NCI-H1436 treated with DMSO at 0.1 percent for 48 hours (cell line): ENCODE measurements at regions not wholly inside any gene's neighbourhood (a gene's known extent, or its start where the extent isn't known, plus 50 kb on each side); places are given as distances from the start of the nearest gene placed in this dataset.

Source experiments
- DNase-seq: peaks from one replicate; lab custom pipeline; 2025; lab: John Stamatoyannopoulos, UW

DNA sequence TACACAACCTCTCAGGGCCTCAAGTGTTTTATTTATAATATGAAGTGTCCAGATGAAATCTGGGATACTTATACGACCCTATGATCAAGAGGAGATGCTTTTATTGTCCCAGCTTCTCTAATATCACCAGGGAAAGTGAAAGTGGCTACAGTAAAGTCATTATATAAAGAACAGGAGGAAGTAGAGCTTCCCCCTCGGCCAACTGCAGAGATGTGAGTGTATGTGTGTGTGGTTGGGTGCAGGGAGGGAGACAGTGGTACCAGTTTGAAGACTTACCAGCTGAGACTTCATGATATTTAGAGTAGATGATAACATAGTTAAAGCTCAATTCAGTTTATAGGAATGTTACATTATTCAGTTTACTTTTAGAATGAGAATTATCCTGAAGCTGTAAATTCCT, 373.6 kb upstream of the DDI1 start:
- no peak for DNase-seq

DNA sequence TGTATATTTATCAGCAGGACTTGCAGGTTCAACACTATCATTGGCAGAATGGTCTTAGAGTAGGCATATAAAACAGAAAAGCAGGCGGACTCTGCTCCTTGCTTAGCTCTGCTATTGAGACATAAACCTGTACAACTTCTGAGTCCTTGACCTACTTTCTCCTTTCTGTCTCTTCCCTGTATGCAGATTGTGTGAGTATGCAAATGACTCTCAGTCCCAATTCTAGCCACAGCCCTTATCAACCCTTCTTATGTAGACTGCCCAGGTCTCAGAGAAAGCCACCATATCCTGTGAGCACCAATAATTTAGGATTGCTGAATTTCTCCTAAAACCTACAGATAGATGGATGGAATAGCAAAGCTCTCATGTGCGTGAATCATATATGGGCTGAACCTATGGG, 367.6 kb upstream of the DDI1 start:
- no peak for DNase-seq

DNA sequence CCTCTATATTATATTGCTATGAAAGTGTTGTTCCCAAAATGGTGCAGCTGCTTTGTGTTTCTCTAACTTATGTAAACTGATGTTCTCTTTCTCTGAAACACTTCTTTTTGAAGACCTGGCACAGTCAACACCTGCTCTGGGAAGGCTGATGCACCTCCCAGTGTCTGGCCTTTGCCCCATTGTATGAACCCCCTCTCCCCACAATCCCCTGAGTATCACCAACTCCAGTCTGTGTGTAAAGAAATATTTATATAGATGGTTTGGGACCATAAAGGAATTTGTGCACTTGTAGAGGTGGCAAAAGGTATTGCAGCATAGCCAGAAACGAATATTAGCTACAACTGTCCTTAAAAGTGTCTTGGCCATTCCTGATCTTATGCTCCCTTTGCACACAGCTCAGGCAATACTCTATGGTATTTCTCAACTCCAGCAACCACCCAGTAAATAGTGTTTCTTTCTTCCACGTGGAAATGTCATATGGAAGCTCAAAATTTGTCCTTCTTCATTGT, 365.2 kb upstream of the DDI1 start:
- DNase-seq: no peak

DNA sequence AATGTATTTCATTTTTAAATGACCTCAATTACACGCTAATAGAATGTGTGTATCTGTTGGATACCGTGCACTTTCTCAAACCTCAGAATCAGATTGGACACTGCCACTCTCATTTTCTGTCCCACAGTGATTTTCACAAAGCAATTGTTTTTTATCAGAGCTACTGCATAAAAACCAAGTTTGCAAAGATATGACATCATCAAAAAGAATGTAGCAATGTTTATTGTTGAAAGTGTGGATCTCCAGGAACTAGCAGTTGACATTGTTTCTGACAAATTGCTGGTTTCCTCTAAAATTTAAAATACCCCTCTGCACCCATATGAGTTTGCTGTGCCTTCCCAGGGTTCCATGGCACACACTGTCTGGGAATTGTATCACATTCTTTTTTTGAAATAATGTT, 362.7 kb upstream of the DDI1 start:
- no peak for DNase-seq

DNA sequence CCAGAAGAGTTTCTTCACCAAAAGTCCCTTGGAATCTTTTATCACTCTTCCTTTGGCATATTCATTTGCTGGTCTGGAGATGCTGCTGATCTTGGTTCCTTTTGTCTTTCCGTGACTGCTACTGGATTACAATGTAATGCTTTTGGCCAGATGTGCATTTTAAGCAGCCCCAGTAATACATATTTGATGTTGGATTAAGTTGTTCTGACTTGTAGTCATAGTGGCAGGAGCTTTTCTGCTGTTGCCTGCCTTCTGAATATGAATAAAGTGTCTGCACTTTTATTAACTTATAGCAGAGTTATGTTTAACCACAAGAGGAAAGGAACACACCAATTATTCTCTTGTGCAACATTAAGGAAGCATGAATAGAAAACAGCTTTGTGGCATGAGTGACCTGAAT, 360.0 kb upstream of the DDI1 start:
- DNase-seq: no peak

DNA sequence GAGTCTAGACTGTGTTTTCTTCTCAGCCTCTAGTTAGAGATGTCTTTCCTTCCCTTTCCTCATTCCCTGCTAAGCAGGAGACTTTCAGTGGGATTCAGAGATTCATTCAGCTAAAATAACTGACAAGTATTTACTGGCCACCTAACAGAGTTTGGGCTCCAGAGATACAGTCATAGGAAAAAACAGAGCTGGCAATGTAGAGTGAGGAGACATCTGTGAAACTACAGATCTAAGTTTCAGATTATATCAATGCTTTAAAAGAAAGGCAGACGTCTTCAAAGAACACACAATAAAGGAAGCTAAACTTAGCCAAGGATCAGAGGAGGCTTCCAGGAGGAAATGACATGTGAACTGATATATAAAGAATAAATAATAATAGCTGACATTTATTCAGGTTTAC, 355.6 kb upstream of the DDI1 start:
- DNase-seq: no peak

DNA sequence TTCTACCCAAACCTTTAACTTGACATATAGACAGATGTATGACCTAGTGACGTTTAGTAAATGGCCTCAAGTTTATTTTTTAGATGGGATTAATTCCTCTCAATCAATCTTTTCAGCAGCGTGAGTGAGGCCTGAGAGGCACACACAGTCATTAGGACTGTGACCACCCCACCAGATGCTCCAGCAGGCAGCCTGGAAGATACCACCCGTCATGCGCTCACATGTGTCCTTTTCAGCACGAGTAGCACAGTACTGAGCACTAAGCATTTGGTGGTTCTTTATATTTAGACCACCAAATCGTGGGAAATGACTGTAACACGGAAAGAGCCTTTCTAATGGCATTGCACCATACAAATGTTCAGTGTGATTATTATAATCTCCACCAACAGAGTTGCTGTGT, 354.6 kb upstream of the DDI1 start:
- DNase-seq: no peak

DNA sequence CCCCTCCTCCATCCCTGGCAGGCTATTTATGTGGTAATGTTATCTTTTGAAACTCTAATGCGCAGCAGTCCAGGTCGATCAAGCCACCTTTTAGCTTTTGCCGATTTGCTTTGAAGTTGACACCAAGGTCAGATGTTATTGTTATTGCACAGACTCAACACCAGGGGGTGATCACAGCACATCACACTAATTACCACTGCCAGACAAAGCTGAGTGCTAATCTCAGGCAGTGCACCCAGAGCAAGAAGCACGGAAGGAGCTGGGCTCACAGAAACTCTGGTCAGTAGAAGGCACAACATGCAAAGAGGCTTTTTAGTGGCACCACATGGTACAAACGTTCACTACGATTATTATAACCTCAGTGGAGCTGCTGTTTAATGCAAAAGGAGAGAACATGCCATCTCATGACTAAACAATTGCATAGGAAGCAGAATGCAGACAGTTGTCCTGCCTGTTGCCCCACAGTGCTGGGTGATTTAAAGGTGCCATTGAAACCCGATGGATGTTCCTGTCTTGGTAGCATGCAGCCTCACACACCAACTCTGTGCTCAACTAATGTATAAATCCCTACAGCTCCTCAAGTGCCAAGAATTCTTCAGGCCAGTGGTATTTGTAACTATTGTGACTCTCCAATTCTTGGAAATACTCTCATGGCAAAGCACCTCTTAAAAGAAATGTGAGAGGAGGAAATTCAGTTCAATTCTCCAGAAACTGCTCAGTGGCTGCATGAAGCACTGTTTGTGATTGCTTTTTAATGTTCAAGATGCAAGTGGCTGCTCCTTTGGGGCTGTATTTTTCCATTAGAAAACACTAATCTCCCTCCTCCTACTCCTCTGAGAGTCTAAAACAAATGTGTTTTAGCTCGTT, 353.9 kb upstream of the DDI1 start:
- no peak for DNase-seq

DNA sequence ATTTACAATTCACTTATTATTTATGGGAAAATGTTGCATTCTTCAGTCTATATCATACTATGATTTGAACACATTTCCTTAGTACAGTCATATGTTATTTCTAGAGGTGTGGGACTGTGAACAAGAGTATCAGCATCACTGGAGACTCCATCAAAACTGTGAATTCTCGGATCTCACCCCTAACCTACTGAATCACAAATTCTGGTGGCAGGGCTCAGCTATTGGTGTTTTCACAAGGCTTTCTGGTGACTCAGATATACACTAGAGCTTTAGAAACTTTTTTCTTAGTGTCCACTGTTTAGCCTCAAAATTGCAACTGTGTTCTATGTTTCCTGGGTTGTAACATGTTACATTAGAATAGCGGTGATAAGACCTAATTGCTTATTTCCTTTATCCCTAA, 352.9 kb upstream of the DDI1 start:
- DNase-seq: no peak

DNA sequence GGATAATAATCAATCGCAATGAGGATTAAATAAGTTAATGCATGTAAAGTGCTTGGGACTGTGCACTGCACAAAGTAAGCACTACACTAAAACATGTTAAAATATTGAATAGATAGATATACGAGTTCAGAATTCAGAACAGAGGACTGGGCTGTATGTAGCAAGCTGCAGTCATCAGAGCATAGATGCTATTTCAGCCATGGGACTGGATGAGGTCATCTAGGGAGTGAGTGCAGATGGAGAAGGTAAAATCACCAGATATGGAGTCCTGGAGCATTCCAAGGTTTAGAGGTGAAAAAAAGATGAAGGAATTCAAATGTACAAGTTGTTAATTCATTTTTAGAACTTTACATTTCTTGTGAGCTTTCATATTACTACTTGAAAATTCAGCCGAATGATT, 347.5 kb upstream of the DDI1 start:
- DNase-seq: no peak

DNA sequence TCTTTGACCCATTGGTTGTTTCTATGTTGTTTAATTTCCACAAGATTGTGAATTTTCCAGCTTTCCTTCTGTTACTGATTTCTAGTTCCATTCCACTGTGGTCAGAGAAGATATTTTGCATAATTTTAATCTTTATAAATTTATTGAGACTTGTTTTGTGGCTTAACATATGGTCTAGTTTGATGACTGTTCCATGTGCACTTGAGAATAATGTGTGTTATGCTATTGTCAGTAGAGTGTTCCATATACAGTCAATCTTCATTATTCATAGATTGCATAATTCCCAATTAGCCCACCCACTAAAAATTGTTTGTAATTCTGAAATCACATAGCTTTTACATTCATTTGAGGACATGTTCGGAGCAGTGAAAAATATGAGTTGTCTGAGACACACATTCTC, 346.1 kb upstream of the DDI1 start:
- no peak for DNase-seq

DNA sequence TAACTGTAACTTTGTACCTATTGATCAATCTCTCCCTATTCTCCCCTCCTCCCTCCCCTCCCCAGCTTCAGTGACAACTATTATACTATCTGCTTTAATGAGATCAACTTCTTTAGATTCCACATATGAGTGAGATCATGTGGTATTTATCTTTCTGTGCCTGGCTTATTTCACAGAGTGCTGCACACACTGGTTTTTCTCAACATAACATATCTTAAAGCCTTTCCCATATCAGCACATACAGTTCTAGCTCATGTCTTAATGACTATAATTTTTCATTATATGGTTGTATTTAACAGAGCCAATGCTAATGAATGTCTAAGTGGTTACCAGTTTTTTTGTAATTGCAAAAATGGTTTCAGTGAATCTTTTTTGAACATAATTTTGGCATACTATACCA, 340.3 kb upstream of the DDI1 start:
- no peak for DNase-seq

DNA sequence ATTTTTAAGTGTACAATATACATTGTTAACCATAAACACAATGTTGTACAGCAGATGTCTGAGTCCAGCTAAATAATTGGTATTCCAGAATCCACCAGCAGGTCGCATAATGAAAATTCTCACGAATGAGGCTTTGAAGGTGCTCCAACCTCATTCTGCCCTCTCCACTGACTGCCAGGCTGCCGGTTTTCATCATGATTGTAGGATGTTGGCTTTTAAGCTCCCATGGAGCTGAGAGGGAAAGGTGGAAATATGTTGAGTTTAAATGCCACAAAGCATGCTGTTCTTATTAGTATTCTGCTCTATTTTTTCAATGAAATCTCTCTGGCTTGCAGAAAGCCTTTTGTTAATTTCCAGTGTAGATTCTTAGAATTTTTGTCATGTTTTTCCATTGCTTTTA, 337.2 kb upstream of the DDI1 start:
- DNase-seq: no peak

DNA sequence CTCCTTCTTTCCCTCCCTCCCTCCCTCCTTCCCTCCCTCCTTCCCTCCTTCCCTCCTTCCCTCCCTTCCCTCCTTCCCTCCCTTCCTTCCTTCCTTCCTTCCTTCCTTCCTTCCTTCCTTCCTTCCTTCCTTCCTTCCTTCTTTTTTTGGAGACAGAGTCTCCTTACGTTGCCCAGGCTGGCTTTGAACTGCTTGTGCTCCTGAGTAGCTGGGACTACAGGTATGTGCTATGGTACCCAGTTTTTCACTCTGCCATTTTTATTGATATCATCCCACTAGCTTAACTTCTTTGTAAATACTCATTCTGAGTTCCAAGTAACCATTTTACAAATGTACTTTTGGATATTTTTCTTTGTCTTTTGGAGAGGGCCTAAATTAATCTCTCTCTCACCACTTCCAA, 336.8 kb upstream of the DDI1 start:
- no peak for DNase-seq

DNA sequence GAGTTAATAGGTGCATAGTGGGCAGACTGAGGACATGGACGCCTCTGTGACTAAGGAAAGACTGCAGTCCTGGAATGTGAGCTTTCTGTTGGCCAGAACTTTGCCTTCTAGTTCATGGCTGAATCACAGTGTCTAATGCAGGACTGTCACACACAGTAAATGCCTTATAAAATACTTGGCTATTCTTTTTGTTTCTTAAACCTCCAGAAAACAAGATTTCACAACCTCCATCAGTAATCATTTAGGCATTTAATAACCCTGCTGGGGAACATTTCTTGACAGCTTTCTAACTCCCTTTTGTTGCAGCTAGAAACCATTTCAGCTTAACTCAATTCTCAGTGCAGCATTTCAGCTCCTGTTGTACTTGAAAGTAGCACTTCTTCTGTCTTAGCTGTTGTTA, 335.8 kb upstream of the DDI1 start:
- no peak for DNase-seq

DNA sequence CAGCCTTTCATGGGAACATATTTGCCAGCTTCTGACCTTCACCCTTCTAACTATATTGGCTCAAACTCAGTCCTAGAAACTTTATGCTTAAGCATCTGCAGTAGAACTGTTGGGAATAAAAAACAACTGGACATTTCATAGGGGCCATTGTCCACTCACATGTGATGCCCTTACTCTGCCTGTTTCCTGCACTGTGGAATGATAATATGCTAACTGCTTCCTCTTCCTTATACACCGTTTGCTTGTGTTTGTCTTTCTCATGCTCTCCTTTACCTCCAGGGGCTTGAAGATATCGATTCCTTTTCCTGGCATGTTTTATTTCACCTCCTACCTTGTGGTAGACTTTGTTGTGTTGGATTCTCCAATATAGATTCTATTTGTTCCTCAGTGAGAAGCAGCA, 333.0 kb upstream of the DDI1 start:
- no peak for DNase-seq

DNA sequence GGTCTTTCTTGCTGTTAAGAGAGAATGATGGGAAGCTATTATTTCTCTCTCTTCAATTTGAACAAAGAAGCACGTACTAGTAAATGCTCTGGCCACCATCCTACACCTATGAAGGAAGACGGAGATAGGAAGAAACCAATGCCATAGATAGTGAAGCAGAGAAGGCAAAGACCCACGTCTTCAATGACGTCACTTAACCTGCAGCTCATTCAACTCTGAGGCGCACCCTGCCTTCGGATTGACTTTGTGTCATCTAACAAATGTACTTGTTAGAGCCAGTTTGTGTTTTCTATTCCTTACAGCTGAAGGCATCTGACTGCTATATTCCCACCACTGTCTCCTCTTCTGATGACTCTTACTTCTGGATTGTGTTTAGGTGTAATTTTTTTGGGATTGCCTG, 332.5 kb upstream of the DDI1 start:
- no peak for DNase-seq

DNA sequence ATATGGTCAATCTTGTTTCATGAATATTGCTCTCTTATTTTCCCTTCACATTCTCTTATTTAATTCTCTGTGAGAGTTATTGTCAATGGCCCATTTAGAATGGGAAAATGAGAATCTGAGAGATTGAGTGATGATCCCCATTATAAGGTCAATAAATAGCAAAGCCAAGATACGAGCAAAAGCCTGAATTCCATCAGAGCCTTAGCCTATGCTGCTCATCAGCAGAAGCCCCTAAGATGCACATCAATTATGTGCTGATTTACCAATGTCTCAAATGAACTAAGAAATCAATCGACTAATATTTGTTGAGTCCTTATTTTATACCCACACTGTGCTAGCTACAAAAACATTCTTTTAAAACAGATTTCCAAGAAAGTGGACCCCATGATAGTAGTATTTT, 330.8 kb upstream of the DDI1 start:
- no peak for DNase-seq

DNA sequence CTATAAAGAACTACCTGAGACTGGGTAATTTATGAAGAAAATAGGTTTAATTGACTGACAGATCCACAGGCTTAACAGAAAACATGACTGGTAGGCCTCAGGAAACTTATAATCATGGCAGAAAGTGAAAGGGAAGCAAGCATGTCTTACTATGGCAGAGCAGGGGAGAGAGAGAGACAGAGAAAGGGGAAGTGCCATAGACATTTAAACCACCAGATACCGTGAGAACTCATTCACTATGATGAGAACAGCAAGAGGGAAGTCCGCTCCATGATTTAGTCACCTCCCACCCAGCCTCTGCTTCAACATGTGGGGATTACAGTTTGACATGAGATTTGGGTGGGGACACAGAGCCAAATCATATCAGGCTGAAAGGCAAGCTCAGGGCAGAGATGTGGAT, 327.1 kb upstream of the DDI1 start:
- DNase-seq: no peak

DNA sequence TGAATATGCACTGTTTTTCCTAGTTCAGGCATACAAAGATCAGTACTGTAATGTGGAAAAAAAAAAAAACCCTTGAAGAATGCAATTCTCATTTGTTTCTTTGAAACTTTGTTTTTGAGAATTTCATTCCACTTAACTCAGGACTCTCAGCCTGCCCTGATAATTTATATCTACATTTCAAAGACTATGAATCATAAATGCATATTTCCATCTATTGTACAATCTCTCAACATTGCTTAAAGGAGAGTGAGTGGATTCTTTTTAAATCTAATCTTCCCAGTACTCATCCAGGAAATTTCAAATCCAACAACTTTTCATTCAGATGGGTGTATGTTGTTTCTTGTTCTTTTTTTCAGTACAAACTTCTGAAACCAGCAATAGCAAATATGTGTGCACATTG, 322.2 kb upstream of the DDI1 start:
- no peak for DNase-seq

DNA sequence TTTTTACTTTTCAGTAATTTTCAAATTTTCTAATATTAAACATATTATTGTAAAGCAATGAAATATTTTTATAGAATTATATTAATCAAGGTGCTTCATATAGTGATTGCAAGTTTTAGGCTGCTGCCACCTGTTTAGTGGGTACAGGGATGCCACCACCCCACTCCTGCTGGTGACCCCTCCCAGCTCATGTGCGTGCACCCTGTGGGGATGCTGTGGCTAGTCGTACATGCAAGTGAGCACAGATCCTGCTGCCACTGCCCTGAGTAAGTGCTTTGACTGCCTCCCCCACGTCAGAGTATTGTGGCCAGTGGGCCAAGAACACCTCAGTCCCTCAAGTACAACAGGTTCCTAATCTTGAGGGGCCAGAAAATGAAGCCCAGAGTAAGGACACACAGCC, 320.1 kb upstream of the DDI1 start:
- DNase-seq: no peak

DNA sequence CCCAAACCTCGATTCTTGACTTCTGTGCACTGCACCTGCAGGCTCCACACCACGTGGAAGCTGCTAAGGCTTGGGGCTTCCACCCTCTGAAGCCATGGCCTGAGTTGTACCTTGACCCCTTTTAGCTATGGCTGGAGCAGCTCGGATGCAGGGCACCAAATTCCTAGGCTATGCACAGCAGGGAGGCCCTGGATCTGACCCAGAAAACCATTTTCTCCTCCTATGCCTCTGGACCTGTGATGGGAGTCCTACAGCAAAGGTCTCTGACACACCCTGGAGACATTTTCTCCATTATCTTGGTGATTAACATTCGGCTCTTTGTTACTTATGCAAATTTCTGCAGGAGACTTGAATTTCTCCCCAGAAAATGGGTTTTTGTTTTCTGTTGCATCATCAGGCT, 309.2 kb upstream of the DDI1 start:
- no peak for DNase-seq

DNA sequence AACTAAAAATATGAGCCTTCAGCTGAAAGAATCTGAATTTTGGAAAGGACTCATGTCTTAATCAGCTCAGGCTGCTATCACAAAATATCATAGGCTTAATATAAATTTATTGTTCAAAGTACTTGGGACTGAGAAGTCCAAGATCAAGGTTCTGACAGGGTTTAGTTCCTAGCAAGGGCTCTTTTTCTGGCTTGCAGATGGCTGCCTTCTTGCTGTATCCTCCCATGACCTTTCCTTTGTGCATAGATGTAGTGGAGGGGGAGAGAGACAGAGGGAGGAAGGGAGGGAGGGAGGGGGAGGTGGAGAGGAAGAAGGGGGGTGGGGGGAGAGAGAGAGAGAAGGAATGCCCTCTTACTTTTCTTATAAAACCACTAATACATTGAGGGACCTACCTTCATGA, 306.8 kb upstream of the DDI1 start:
- DNase-seq: no peak
